Endothelial cell of umbilical vein (primary cell): ENCODE measurements at regions not wholly inside any gene's neighbourhood (a gene's known extent, or its start where the extent isn't known, plus 50 kb on each side); places are given as distances from the start of the nearest gene placed in this dataset.

ENCODE experiments used
- BruUV-seq: library from RNA; stranded (reverse); fragments of 400-500 nt; replicated peaks from 2 replicates; lab custom pipeline; 2021; lab: Mats Ljungman, UMichigan
- CTCF ChIA-PET: fragments of 300-600, 350-600 bp; sonication (Branson Sonifier 250); formaldehyde crosslinking; loops from one replicate; lab custom pipeline; 2021; ENCODE audit warnings: antibody characterized with exemption, inconsistent platforms; lab: Charles Lee
- POLR2A ChIA-PET: fragments of 300-600, 350-600 bp; sonication (Branson Sonifier 250); formaldehyde crosslinking; loops from one replicate; lab custom pipeline; 2021; ENCODE audit warnings: antibody characterized with exemption, inconsistent platforms; lab: Charles Lee
- DNase-seq: peaks from one replicate; pipeline ENCODE4 v3.0.0-alpha.2; 2011; ENCODE audit warnings: low read depth, low spot score
- FAIRE-seq: peaks from 2 replicates; lab custom pipeline; 2011; peaks lifted over from hg19 to GRCh38; lab: Jason Lieb, UNC
- H2AFZ ChIP-seq: 2 replicates; pipeline ENCODE4 v1.6.0; 2012; ENCODE audit warnings: low read depth, low read length, control low read depth, inconsistent platforms
- H3K27ac ChIP-seq: 2 replicates; pipeline ENCODE4 v1.5.1; 2011; ENCODE audit warnings: low read depth, mild to moderate bottlenecking, control low read depth, low read length, moderate library complexity; ENCODE audit not compliant: insufficient read depth
- H3K27me3 ChIP-seq, 2 experiments: 2 replicates each; pipeline versions ENCODE4 v1.6.0 to v1.6.1; 2011; ENCODE audit warnings: low read length in 2 of 2, mixed read lengths in 1 of 2; ENCODE audit not compliant: control insufficient read depth in 2 of 2, insufficient read depth in 2 of 2
- H3K36me3 ChIP-seq, 2 experiments: 2 replicates in 1 of 2; 3 replicates in 1 of 2; pipeline ENCODE4 v1.5.1; 2011; ENCODE audit warnings: low read length in 2 of 2, mild to moderate bottlenecking in 1 of 2, moderate library complexity in 1 of 2; ENCODE audit not compliant: control insufficient read depth in 2 of 2, insufficient read depth in 2 of 2; ENCODE audit errors: extremely low read depth in 1 of 2
- H3K4me1 ChIP-seq: 3 replicates; pipeline ENCODE4 v1.5.1; 2011; ENCODE audit warnings: mild to moderate bottlenecking, low read length; ENCODE audit not compliant: control insufficient read depth, insufficient read depth; ENCODE audit errors: extremely low read depth
- H3K4me2 ChIP-seq: 2 replicates; pipeline ENCODE4 v1.6.1; 2011; ENCODE audit warnings: low read length, control low read depth, mixed read lengths; ENCODE audit not compliant: insufficient read depth
- H3K4me3 ChIP-seq, 3 experiments: fragments of 200-600 bp in 1 of 3; sonication (generic), shearing (Covaris generic) in 1 of 3; replicated peaks in 1 of 3; 2 replicates each; pipeline ENCODE4 v1.5.1; 2011 to 2016; ENCODE audit warnings: control low read depth in 3 of 3, low read length in 3 of 3, mild to moderate bottlenecking in 2 of 3, inconsistent platforms in 1 of 3, low read depth in 1 of 3, moderate library complexity in 1 of 3; ENCODE audit not compliant: insufficient read depth in 1 of 3
- H3K79me2 ChIP-seq: 2 replicates; pipeline ENCODE4 v1.6.0; 2012; ENCODE audit warnings: low read length, inconsistent platforms; ENCODE audit not compliant: control insufficient read depth, insufficient read depth
- H3K9ac ChIP-seq: replicated peaks from 2 replicates; pipeline ENCODE3; 2011; ENCODE audit warnings: low read length, control low read depth; ENCODE audit not compliant: insufficient read depth; ENCODE audit errors: extremely low read depth
- H3K9me1 ChIP-seq: replicated peaks from 3 replicates; pipeline ENCODE4 v1.6.0; 2011; ENCODE audit warnings: mild to moderate bottlenecking, low read length; ENCODE audit not compliant: control insufficient read depth, insufficient read depth; ENCODE audit errors: extremely low read depth
- H3K9me3 ChIP-seq: replicated peaks from 2 replicates; pipeline ENCODE4 v1.5.1; 2012; ENCODE audit warnings: low read length, inconsistent platforms; ENCODE audit not compliant: control insufficient read depth, insufficient read depth
- H4K20me1 ChIP-seq: replicated peaks from 2 replicates; pipeline ENCODE3; 2011; ENCODE audit warnings: mild to moderate bottlenecking, low read length; ENCODE audit not compliant: control insufficient read depth, insufficient read depth; ENCODE audit errors: extremely low read depth
- CTCF ChIP-seq, 2 donors: IDR thresholded peaks; 1 replicate in 1 of 2; 2 replicates in 1 of 2; pipeline ENCODE4 v1.5.1; 2011; ENCODE audit warnings: low read length in 2 of 2, mild to moderate bottlenecking in 2 of 2, moderate library complexity in 2 of 2, control low read depth in 1 of 2, inconsistent platforms in 1 of 2, low read depth in 1 of 2; ENCODE audit not compliant: insufficient read depth in 1 of 2; ENCODE audit errors: extremely low read depth in 1 of 2
- EZH2 ChIP-seq: IDR thresholded peaks from 2 replicates; pipeline ENCODE4 v1.6.1; 2012; ENCODE audit warnings: borderline replicate concordance, low read depth, mild to moderate bottlenecking, moderate library complexity, low read length, inconsistent platforms; ENCODE audit not compliant: severe bottlenecking
- FOS ChIP-seq: IDR thresholded peaks from 2 replicates; pipeline ENCODE4 v1.6.1; 2011; ENCODE audit warnings: mild to moderate bottlenecking, low read length, moderate library complexity, borderline replicate concordance; ENCODE audit not compliant: insufficient read depth
- GATA2 ChIP-seq: IDR thresholded peaks from 2 replicates; pipeline ENCODE4 v1.7.0; 2011; ENCODE audit warnings: low read depth, mild to moderate bottlenecking, moderate library complexity, mixed read lengths, low read length; ENCODE audit not compliant: insufficient read length, insufficient read depth
- JUN ChIP-seq: IDR thresholded peaks from 2 replicates; pipeline ENCODE4 v1.6.1; 2011; ENCODE audit warnings: borderline replicate concordance, low read depth; ENCODE audit not compliant: insufficient read length, insufficient read depth
- MAX ChIP-seq: IDR thresholded peaks from 2 replicates; pipeline ENCODE4 v1.6.1; 2011; ENCODE audit not compliant: insufficient read depth, insufficient read length
- MYC ChIP-seq: IDR thresholded peaks from one replicate; pipeline ENCODE4 v1.6.1; 2011; ENCODE audit warnings: mild to moderate bottlenecking, low read depth, low read length
- POLR2A ChIP-seq: IDR thresholded peaks from 2 replicates; pipeline ENCODE4 v1.6.1; 2012; ENCODE audit warnings: low read depth, mild to moderate bottlenecking, control low read depth, low read length
- POLR2AphosphoS5 ChIP-seq: IDR thresholded peaks from 2 replicates; pipeline ENCODE4 v1.6.1; 2012; ENCODE audit warnings: low read depth, mild to moderate bottlenecking, control low read depth, low read length, moderate library complexity; ENCODE audit not compliant: insufficient read depth
- dilution Hi-C: fragments of 300-500 bp; cut with MboI; formaldehyde crosslinking; loops from one replicate; pipeline ENCODE4 v1.15.0; 2019; ENCODE audit warnings: low sequenced_read_pairs; ENCODE audit not compliant: extremely low pct_ligation_motif_present
- intact Hi-C: fragments of 100-400 bp; cut with micrococcal nuclease; formaldehyde crosslinking; loops from one replicate; pipeline ENCODE4 v1.10.0; 2022

GRCh38 chr1:67596674-67597073 lies 88.3 kb upstream of the GADD45A start:
- ChIA-PET POLR2A (no interaction called here), CTCF (interaction anchor here (0.9 to 1.7 kb wide), 2 partner anchors 10 to 25 kb away, joined by 3 to 5 read pairs; no protein-coding TSS in a partner anchor)
- intact Hi-C loops, result no loop called here
- Histone ChIP-seq H3K9me1 (no peaks in the 10 kb centered on the region), H3K36me3 (no peaks in the 10 kb centered on the region), H3K4me3 (no peak overlapping the region), H2AFZ (no peak overlapping the region), H3K79me2 (no peaks in the 10 kb centered on the region), H3K4me2 (no peak overlapping the region), H3K27me3 (no peaks in the 10 kb centered on the region), H3K27ac (no peak overlapping the region), H3K9me3 (no peaks in the 10 kb centered on the region), H3K4me1 (no peaks in the 10 kb centered on the region), H3K9ac (no peak overlapping the region), H4K20me1 (no peaks in the 10 kb centered on the region)
- TF ChIP-seq POLR2A, result no peak
- no peak for TF ChIP-seq EZH2
- TF ChIP-seq FOS, result no peak
- TF ChIP-seq MYC, result no peak
- TF ChIP-seq CTCF (IDR thresholded peaks at IDR 0.05; ENCODE audit: extremely low read depth in 1 of 2, insufficient read depth in 1 of 2, low read depth in 1 of 2, low read length in 2 of 2), result no peak
- TF ChIP-seq GATA2, result no peak
- no peak for TF ChIP-seq JUN
- TF ChIP-seq MAX, result no peak
- TF ChIP-seq POLR2AphosphoS5, result no peak
- FAIRE-seq, result no peak
- dilution Hi-C loops, result no loop called here
- no TSS peak for BruUV-seq
- DNase-seq, result no peak
